ENCODE measurements at regions not wholly inside any gene's neighbourhood (a gene's known extent, or its start where the extent isn't known, plus 50 kb on each side); places are given as distances from the start of the nearest gene placed in this dataset.

GRCh38 chr2:145690183-145690778 is 1170.4 kb upstream of the ZEB2 start:
- no peak for DNase-seq (ENCODE audit: low spot score)

- no peak for DNase-seq (ENCODE audit: low spot score)
Observed at GRCh38 chr2:145689277-145689676, 1169.4 kb upstream of the ZEB2 start.

- no peak for DNase-seq (ENCODE audit: low spot score)
Observed at GRCh38 chr2:145688156-145688555, 1168.2 kb upstream of the ZEB2 start.

GRCh38 chr2:145687442-145688134 is 1167.7 kb upstream of the ZEB2 start:
- DNase-seq (ENCODE audit: low spot score): no peak

GRCh38 chr2:145685383-145686050 is 1165.6 kb upstream of the ZEB2 start:
- DNase-seq (ENCODE audit: low spot score): no peak

GRCh38 chr2:145682546-145683157 is 1162.7 kb upstream of the ZEB2 start:
- no peak for DNase-seq (ENCODE audit: low spot score)

- no peak for DNase-seq (ENCODE audit: low spot score)
Observed at GRCh38 chr2:145680276-145680675, 1160.4 kb upstream of the ZEB2 start.

- no peak for DNase-seq (ENCODE audit: low spot score)
Observed at GRCh38 chr2:145677371-145677770, 1157.5 kb upstream of the ZEB2 start.

GRCh38 chr2:145674705-145675104 is 1154.8 kb upstream of the ZEB2 start:
- DNase-seq (ENCODE audit: low spot score): no peak

GRCh38 chr2:145669301-145669700 is 1149.4 kb upstream of the ZEB2 start:
- no peak for DNase-seq (ENCODE audit: low spot score)

- no peak for DNase-seq (ENCODE audit: low spot score)
Observed at GRCh38 chr2:145666552-145666951, 1146.6 kb upstream of the ZEB2 start.

- DNase-seq (ENCODE audit: low spot score): no peak
Observed at GRCh38 chr2:145657265-145657664, 1137.3 kb upstream of the ZEB2 start.

GRCh38 chr2:145655165-145655765 is 1135.3 kb upstream of the ZEB2 start:
- DNase-seq (ENCODE audit: low spot score): no peak

- no peak for DNase-seq (ENCODE audit: low spot score)
Observed at GRCh38 chr2:145654746-145655145, 1134.8 kb upstream of the ZEB2 start.

- DNase-seq (ENCODE audit: low spot score): no peak
Observed at GRCh38 chr2:145654156-145654555, 1134.2 kb upstream of the ZEB2 start.

- no peak for DNase-seq (ENCODE audit: low spot score)
Observed at GRCh38 chr2:145653553-145653952, 1133.6 kb upstream of the ZEB2 start.

- no peak for DNase-seq (ENCODE audit: low spot score)
Observed at GRCh38 chr2:145652571-145653545, 1132.9 kb upstream of the ZEB2 start.

GRCh38 chr2:145652036-145652435 is 1132.1 kb upstream of the ZEB2 start:
- no peak for DNase-seq (ENCODE audit: low spot score)

- DNase-seq (ENCODE audit: low spot score): no peak
Observed at GRCh38 chr2:145650226-145650625, 1130.3 kb upstream of the ZEB2 start.

GRCh38 chr2:145649061-145649460 is 1129.1 kb upstream of the ZEB2 start:
- DNase-seq (ENCODE audit: low spot score): no peak

- no peak for DNase-seq (ENCODE audit: low spot score)
Observed at GRCh38 chr2:145644820-145645302, 1124.9 kb upstream of the ZEB2 start.

All from SW480 (cell line).